SK-N-SH (cell line): ENCODE measurements at regions not wholly inside any gene's neighbourhood (a gene's known extent, or its start where the extent isn't known, plus 50 kb on each side); places are given as distances from the start of the nearest gene placed in this dataset.

ENCODE experiments used
- RFX5 ChIP-seq: IDR thresholded peaks from 2 replicates; pipeline ENCODE4 v1.6.1; 2012; ENCODE audit warnings: mild to moderate bottlenecking, improper control_type of control experiment, low read length
- TAF1 ChIP-seq: IDR thresholded peaks from 2 replicates; pipeline ENCODE4 v1.6.1; 2012; ENCODE audit warnings: low read depth, mild to moderate bottlenecking, low read length, moderate library complexity, borderline replicate concordance
- TF ChIP-seq, protein P1 (sequence below): fragments of 200-600 bp; sonication (generic); IDR thresholded peaks from 2 replicates; pipeline ENCODE4 v1.6.1; 2017; ENCODE audit warnings: antibody characterized with exemption, mild to moderate bottlenecking, moderate library complexity

GRCh38 chr1:112256411-112256810 lies 139.6 kb upstream of the CTTNBP2NL start:
- no peak for TF ChIP-seq TAF1
- TF ChIP-seq, protein P1, sequence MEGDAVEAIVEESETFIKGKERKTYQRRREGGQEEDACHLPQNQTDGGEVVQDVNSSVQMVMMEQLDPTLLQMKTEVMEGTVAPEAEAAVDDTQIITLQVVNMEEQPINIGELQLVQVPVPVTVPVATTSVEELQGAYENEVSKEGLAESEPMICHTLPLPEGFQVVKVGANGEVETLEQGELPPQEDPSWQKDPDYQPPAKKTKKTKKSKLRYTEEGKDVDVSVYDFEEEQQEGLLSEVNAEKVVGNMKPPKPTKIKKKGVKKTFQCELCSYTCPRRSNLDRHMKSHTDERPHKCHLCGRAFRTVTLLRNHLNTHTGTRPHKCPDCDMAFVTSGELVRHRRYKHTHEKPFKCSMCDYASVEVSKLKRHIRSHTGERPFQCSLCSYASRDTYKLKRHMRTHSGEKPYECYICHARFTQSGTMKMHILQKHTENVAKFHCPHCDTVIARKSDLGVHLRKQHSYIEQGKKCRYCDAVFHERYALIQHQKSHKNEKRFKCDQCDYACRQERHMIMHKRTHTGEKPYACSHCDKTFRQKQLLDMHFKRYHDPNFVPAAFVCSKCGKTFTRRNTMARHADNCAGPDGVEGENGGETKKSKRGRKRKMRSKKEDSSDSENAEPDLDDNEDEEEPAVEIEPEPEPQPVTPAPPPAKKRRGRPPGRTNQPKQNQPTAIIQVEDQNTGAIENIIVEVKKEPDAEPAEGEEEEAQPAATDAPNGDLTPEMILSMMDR: no peak
- no peak for TF ChIP-seq RFX5
